ENCODE measurements at regions not wholly inside any gene's neighbourhood (a gene's known extent, or its start where the extent isn't known, plus 50 kb on each side); places are given as distances from the start of the nearest gene placed in this dataset.

DNA sequence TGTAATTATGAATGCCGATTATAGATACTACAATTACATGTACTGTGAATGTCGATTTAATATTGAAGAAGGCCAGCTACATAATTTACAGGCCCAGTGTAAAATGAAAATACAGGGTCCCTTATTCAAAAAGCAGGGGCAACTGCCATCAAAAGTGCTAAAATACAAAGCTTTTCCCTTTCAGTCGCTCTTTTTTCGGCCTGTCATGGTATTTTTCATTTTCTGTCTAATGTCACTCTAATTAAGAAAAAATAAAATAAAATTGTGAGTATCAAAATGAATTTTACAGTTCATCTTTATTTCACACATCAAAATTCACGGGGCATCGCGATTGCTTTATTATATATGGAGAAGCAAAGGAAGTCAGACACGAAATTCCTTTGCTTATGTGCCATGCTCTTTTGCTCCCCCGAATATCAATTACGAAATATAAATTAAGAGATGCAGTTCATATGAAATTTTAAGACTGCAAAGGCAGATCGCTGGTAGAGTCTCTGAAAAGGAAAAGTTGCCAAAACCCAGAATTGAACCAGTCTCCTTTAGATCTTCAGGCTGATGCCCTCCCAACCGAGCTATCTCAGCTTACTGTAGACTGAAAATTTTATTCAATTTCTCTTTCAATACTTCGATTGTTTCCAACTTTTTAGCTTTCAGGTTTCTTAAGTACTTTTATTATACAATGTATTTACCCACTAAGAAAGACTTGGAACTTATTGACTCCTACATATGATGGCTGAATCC is 197.0 kb downstream of the TRIM27 start:
- TF ChIP-seq, protein P1, sequence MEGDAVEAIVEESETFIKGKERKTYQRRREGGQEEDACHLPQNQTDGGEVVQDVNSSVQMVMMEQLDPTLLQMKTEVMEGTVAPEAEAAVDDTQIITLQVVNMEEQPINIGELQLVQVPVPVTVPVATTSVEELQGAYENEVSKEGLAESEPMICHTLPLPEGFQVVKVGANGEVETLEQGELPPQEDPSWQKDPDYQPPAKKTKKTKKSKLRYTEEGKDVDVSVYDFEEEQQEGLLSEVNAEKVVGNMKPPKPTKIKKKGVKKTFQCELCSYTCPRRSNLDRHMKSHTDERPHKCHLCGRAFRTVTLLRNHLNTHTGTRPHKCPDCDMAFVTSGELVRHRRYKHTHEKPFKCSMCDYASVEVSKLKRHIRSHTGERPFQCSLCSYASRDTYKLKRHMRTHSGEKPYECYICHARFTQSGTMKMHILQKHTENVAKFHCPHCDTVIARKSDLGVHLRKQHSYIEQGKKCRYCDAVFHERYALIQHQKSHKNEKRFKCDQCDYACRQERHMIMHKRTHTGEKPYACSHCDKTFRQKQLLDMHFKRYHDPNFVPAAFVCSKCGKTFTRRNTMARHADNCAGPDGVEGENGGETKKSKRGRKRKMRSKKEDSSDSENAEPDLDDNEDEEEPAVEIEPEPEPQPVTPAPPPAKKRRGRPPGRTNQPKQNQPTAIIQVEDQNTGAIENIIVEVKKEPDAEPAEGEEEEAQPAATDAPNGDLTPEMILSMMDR (IDR thresholded peaks at IDR 0.05 in 4 of 5, conservative IDR thresholded peaks at IDR 0.05 in 1 of 5), result no peak
- no peak for TF ChIP-seq POLR2A (IDR thresholded peaks at IDR 0.05)
